Neuronal stem cell (in vitro differentiated cells): ENCODE measurements at regions not wholly inside any gene's neighbourhood (a gene's known extent, or its start where the extent isn't known, plus 50 kb on each side); places are given as distances from the start of the nearest gene placed in this dataset.

Source experiments
- DNase-seq: peaks from one replicate; pipeline ENCODE4 v3.0.0-alpha.2; 2013; ENCODE audit warnings: low spot score
- H2AFZ ChIP-seq: one replicate; pipeline ENCODE4 v1.6.1; 2013; ENCODE audit warnings: mild to moderate bottlenecking, low read length, inconsistent platforms
- H2AK5ac ChIP-seq: 2 replicates; pipeline ENCODE4 v1.6.1; 2013; ENCODE audit warnings: low read depth, mild to moderate bottlenecking, inconsistent platforms, low read length, moderate library complexity, mixed read lengths
- H2BK120ac ChIP-seq: 2 replicates; pipeline ENCODE4 v1.6.1; 2013; ENCODE audit warnings: low read depth, mild to moderate bottlenecking, inconsistent platforms, low read length, moderate library complexity, mixed read lengths
- H2BK12ac ChIP-seq: one replicate; pipeline ENCODE4 v1.6.1; 2013; ENCODE audit warnings: low read length, inconsistent platforms
- H2BK15ac ChIP-seq: 2 replicates; pipeline ENCODE4 v1.6.1; 2013; ENCODE audit warnings: mild to moderate bottlenecking, low read length, inconsistent platforms, mixed read lengths
- H2BK5ac ChIP-seq: one replicate; pipeline ENCODE4 v1.6.1; 2013; ENCODE audit warnings: inconsistent platforms, mild to moderate bottlenecking, low read length, moderate library complexity
- H3K14ac ChIP-seq: one replicate; pipeline ENCODE4 v1.6.1; 2013; ENCODE audit warnings: low read length, inconsistent platforms
- H3K18ac ChIP-seq: 2 replicates; pipeline ENCODE4 v1.6.1; 2013; ENCODE audit warnings: low read length, inconsistent platforms
- H3K23ac ChIP-seq: 2 replicates; pipeline ENCODE4 v1.6.1; 2013; ENCODE audit warnings: low read depth, mild to moderate bottlenecking, mixed read lengths, low read length, inconsistent platforms; ENCODE audit not compliant: poor library complexity
- H3K27ac ChIP-seq: replicated peaks from 3 replicates; pipeline ENCODE4 v1.5.1; 2013; ENCODE audit warnings: low read length, inconsistent platforms
- H3K27me3 ChIP-seq, 3 experiments: 2 replicates each; pipeline ENCODE4 v1.6.1; 2013; ENCODE audit warnings: low read length in 3 of 3, mild to moderate bottlenecking in 2 of 3, inconsistent platforms in 1 of 3, low read depth in 1 of 3, mixed read lengths in 1 of 3, moderate library complexity in 1 of 3; ENCODE audit not compliant: control insufficient read depth in 3 of 3, insufficient read depth in 3 of 3
- H3K36me3 ChIP-seq, 2 donors: replicated peaks in 1 of 2; 2 replicates each; pipeline ENCODE4 v1.6.1; 2013; ENCODE audit warnings: low read length in 2 of 2; ENCODE audit not compliant: control insufficient read depth in 2 of 2, insufficient read depth in 2 of 2
- H3K4ac ChIP-seq: 2 replicates; pipeline ENCODE4 v1.6.1; 2013; ENCODE audit warnings: inconsistent platforms, mild to moderate bottlenecking, low read length, moderate library complexity
- H3K4me1 ChIP-seq, 2 donors: 1 replicate in 1 of 2; 2 replicates in 1 of 2; pipeline ENCODE4 v1.6.1; 2013; ENCODE audit warnings: low read length in 2 of 2, low read depth in 1 of 2; ENCODE audit not compliant: control insufficient read depth in 2 of 2, insufficient read depth in 1 of 2
- H3K4me2 ChIP-seq: one replicate; pipeline ENCODE4 v1.6.1; 2013; ENCODE audit warnings: mild to moderate bottlenecking, low read length, inconsistent platforms; ENCODE audit not compliant: insufficient read depth, poor library complexity, severe bottlenecking
- H3K4me3 ChIP-seq, 2 donors: 2 replicates each; pipeline ENCODE4 v1.5.1; 2013; ENCODE audit warnings: low read length in 2 of 2, mild to moderate bottlenecking in 2 of 2, inconsistent platforms in 1 of 2, moderate library complexity in 1 of 2
- H3K79me1 ChIP-seq: one replicate; pipeline ENCODE4 v1.6.1; 2013; ENCODE audit warnings: low read depth, mild to moderate bottlenecking, inconsistent platforms, low read length, moderate library complexity
- H3K9ac ChIP-seq: one replicate; pipeline ENCODE4 v1.6.1; 2013; ENCODE audit warnings: mild to moderate bottlenecking, low read depth, low read length, inconsistent platforms; ENCODE audit not compliant: poor library complexity
- H3K9me3 ChIP-seq, 2 donors: replicated peaks in 1 of 2; 2 replicates each; pipeline versions ENCODE3 to v1.6.1; 2013; ENCODE audit warnings: low read length in 2 of 2, mild to moderate bottlenecking in 2 of 2, inconsistent platforms in 1 of 2, low read depth in 1 of 2, mixed read lengths in 1 of 2, moderate library complexity in 1 of 2; ENCODE audit not compliant: control insufficient read depth in 2 of 2, insufficient read depth in 1 of 2
- H4K8ac ChIP-seq: one replicate; pipeline ENCODE4 v1.6.1; 2013; ENCODE audit warnings: low read depth, mild to moderate bottlenecking, inconsistent platforms, low read length, moderate library complexity
- H4K91ac ChIP-seq: one replicate; pipeline ENCODE4 v1.6.1; 2013; ENCODE audit warnings: low read length, low read depth, mild to moderate bottlenecking, inconsistent platforms; ENCODE audit not compliant: poor library complexity
- WGBS, 2 donors: extraction: QIAGEN DNeasy Blood & Tissue Kit; methylation state at CpG; one replicate each; pipeline ENCODE4 v1.1.7; 2013; ENCODE audit warnings: missing lambda C conversion rate in 2 of 2, mixed read lengths in 1 of 2; ENCODE audit not compliant: insufficient read length in 2 of 2, insufficient replicate concordance in 1 of 2; ENCODE audit errors: extremely low coverage in 2 of 2; 5-methylcytosine and 5-hydroxymethylcytosine counted together

DNA sequence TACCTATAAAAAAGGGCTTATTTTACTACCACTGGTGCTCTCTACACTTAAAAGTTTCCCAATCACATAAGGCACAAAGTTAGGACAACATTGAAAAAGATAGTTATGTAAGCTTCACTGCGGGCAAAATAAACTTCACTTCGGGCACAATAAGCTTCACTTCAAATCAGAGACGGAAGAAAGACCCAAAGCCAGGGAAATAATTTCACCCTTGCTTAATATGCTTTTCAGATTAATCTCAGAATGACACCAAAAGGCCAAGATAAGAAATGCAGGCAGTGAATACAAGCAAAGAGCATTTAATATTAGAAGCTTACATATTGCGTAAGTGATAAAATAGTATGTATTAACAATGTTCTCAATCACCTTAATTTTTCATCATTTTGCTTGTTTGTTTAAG is 444.2 kb downstream of the SETD4 start:
- Histone ChIP-seq H3K27me3 (no peaks in the 10 kb centered on the region), H2BK5ac (no peak overlapping the region), H4K91ac (no peak overlapping the region), H2AFZ (no peak overlapping the region), H2BK120ac (no peak overlapping the region), H3K4ac (no peak overlapping the region), H3K4me1 (peaks cover 0 to 2% of the 10 kb centered on the region in 2 donors), H3K4me2 (no peak overlapping the region), H2AK5ac (no peak overlapping the region), H4K8ac (no peak overlapping the region), H3K9ac (no peak overlapping the region), H3K18ac (no peak overlapping the region), H3K27ac (no peak overlapping the region), H2BK15ac (no peak overlapping the region), H3K9me3 (no peaks in the 10 kb centered on the region), H3K36me3 (no peaks in the 10 kb centered on the region), H3K4me3 (no peak overlapping the region), H3K79me1 (no peaks in the 10 kb centered on the region), H3K23ac (no peak overlapping the region), H2BK12ac (no peak overlapping the region), H3K14ac (no peak overlapping the region)
- DNase-seq = no peak
- WGBS, 2 donors = no CpG with 5 or more reads among the region's 4 CpGs

DNA sequence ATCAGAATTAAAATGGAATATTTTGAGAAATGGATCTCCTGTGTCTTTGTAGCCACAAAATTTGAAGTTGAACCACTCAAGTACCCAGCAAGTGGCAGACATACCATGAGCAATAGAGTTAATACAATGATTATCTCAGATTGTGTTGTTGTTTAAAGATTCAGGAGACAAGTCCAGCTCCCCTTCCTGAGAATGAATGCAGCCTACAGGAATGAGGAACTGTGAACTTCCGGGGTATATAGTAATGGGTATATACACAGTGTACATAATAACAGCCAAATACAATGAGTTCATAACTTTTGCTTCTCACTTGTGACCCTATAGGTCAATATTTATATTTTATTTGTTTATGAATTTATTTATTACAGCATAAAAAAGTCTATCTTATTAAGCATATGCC is 445.0 kb downstream of the SETD4 start:
- Histone ChIP-seq H3K14ac (no peak overlapping the region), H3K23ac (no peak overlapping the region), H3K9ac (no peak overlapping the region), H2BK5ac (no peak overlapping the region), H2BK15ac (no peak overlapping the region), H3K79me1 (no peaks in the 10 kb centered on the region), H3K4ac (no peak overlapping the region), H2BK12ac (no peak overlapping the region), H3K36me3 (no peaks in the 10 kb centered on the region), H3K4me2 (no peak overlapping the region), H3K9me3 (no peaks in the 10 kb centered on the region), H3K4me1 (peaks cover 0 to 2% of the 10 kb centered on the region in 2 donors), H3K27me3 (no peaks in the 10 kb centered on the region), H2BK120ac (no peak overlapping the region), H4K8ac (no peak overlapping the region), H3K4me3 (no peak overlapping the region), H2AFZ (no peak overlapping the region), H4K91ac (no peak overlapping the region), H3K18ac (no peak overlapping the region), H2AK5ac (no peak overlapping the region), H3K27ac (no peak overlapping the region)
- DNase-seq = no peak
- WGBS, 2 donors = no CpG with 5 or more reads among the region's 1 CpG

DNA sequence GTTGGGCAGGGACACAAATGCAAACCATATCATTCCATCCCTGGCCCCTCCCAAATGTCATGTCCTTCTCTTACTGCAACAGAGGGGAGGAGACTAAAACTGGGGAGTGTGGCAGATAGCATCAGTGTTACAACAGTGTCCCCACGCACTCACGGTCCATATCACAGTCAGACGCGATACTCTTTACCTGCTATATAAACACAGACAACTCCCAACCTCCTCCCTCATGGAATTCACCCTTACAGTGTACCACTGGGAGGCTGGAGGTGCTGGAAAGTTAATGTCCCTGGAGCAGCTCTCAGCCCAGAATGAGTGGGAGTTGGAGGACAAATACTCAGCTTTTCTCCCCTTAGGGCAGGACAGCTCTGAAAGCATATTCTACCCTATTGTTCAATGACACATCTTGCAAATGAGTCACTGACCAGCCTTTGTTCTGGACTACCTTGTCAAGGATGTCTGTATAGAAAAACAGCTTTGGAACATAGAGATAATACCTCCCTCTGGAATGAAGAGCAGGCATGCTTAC is 445.9 kb downstream of the SETD4 start:
- H3K27ac ChIP-seq = no peak overlapping the region
- no peak overlapping the region for H2AFZ ChIP-seq
- peaks cover 0 to 2% of the 10 kb centered on the region in 2 donors for H3K4me1 ChIP-seq
- no peak overlapping the region for H2BK120ac ChIP-seq
- H3K36me3 ChIP-seq = no peaks in the 10 kb centered on the region
- H4K91ac ChIP-seq = no peak overlapping the region
- no peak overlapping the region for H2AK5ac ChIP-seq
- no peak overlapping the region for H2BK15ac ChIP-seq
- no peak overlapping the region for H2BK5ac ChIP-seq
- no peak overlapping the region for H3K23ac ChIP-seq
- H2BK12ac ChIP-seq = no peak overlapping the region
- no peak overlapping the region for H3K4me3 ChIP-seq
- H3K27me3 ChIP-seq = no peaks in the 10 kb centered on the region
- no peak overlapping the region for H3K9ac ChIP-seq
- H4K8ac ChIP-seq = no peak overlapping the region
- no peaks in the 10 kb centered on the region for H3K9me3 ChIP-seq
- H3K4me2 ChIP-seq = no peak overlapping the region
- no peaks in the 10 kb centered on the region for H3K79me1 ChIP-seq
- no peak for DNase-seq
- no peak overlapping the region for H3K18ac ChIP-seq
- H3K14ac ChIP-seq = no peak overlapping the region
- H3K4ac ChIP-seq = no peak overlapping the region
- no CpG with 5 or more reads among the region's 4 CpGs for WGBS, 2 donors

DNA sequence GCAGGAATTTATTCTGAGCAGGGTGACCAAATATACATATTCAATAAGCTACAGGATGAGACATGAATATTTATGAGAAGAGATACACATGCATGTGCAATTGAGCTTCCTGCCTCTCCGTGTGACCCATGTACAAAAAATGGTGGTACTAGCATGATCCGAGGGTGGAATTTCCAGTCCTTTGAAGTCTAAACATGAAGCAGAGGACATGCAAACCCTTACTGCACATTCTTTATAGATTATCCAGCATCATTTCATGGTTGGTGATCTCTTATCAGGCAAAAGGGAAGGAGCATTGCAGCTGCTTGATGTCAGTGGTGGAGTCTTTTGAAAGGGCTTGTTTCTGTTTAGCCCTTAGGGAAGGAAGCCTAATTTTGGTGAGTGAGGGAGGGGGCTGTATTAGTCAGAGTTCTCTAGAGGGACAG is 448.6 kb downstream of the SETD4 start:
- H3K4me1 ChIP-seq = peaks cover 0 to 2% of the 10 kb centered on the region in 2 donors
- no peak overlapping the region for H2AFZ ChIP-seq
- peaks cover 0 to 2% of the 10 kb centered on the region in 2 donors for H3K9me3 ChIP-seq
- H3K79me1 ChIP-seq = no peaks in the 10 kb centered on the region
- H3K23ac ChIP-seq = no peak overlapping the region
- H2BK12ac ChIP-seq = no peak overlapping the region
- H2BK15ac ChIP-seq = no peak overlapping the region
- H4K8ac ChIP-seq = no peak overlapping the region
- H3K4me3 ChIP-seq = no peak overlapping the region
- no peak overlapping the region for H3K27ac ChIP-seq
- no peak overlapping the region for H3K18ac ChIP-seq
- H2BK5ac ChIP-seq = no peak overlapping the region
- H3K4ac ChIP-seq = no peak overlapping the region
- no peak overlapping the region for H2AK5ac ChIP-seq
- DNase-seq = no peak
- H3K9ac ChIP-seq = no peak overlapping the region
- H3K27me3 ChIP-seq = no peaks in the 10 kb centered on the region
- no peak overlapping the region for H4K91ac ChIP-seq
- WGBS, 2 donors = no CpG with 5 or more reads among the region's 2 CpGs
- no peak overlapping the region for H3K4me2 ChIP-seq
- H2BK120ac ChIP-seq = no peak overlapping the region
- H3K36me3 ChIP-seq = no peaks in the 10 kb centered on the region
- no peak overlapping the region for H3K14ac ChIP-seq
